Endodermal cell (in vitro differentiated cells): ENCODE measurements at regions not wholly inside any gene's neighbourhood (a gene's known extent, or its start where the extent isn't known, plus 50 kb on each side); places are given as distances from the start of the nearest gene placed in this dataset.

Experiments used
- DNase-seq: peaks from one replicate; pipeline ENCODE4 v3.0.0-alpha.2; 2017
- H3K27ac ChIP-seq: 2 replicates; pipeline ENCODE4 v1.5.1; 2013; ENCODE audit warnings: mild to moderate bottlenecking, low read depth, low read length, moderate library complexity
- H3K27me3 ChIP-seq: 2 replicates; pipeline ENCODE4 v1.6.1; 2013; ENCODE audit warnings: mild to moderate bottlenecking, low read length, moderate library complexity; ENCODE audit not compliant: insufficient read depth, control insufficient read depth, poor library complexity, severe bottlenecking
- H3K36me3 ChIP-seq: 2 replicates; pipeline ENCODE4 v1.7.0; 2013; ENCODE audit warnings: mild to moderate bottlenecking, low read length, moderate library complexity; ENCODE audit not compliant: control insufficient read depth, insufficient read depth
- H3K4me1 ChIP-seq: one replicate; pipeline ENCODE4 v1.7.0; 2013; ENCODE audit warnings: low read length; ENCODE audit not compliant: control insufficient read depth, insufficient read depth
- H3K4me3 ChIP-seq: 2 replicates; pipeline ENCODE4 v1.5.1; 2013; ENCODE audit warnings: mild to moderate bottlenecking, low read length, moderate library complexity
- H3K9ac ChIP-seq: 2 replicates; pipeline ENCODE4 v1.6.1; 2013; ENCODE audit warnings: mild to moderate bottlenecking, low read length, moderate library complexity; ENCODE audit not compliant: poor library complexity, severe bottlenecking; ENCODE audit errors: extremely low read depth
- H3K9me3 ChIP-seq: 2 replicates; pipeline ENCODE4 v1.6.1; 2013; ENCODE audit warnings: mild to moderate bottlenecking, low read length, moderate library complexity; ENCODE audit not compliant: control insufficient read depth
- H3K27ac Mint-ChIP-seq: 2 replicates; pipeline ENCODE4 v1.8.0; 2020; ENCODE audit warnings: mixed read lengths
- H3K27me3 Mint-ChIP-seq: 2 replicates; pipeline ENCODE4 v1.8.0; 2021; ENCODE audit warnings: mild to moderate bottlenecking, mixed read lengths; ENCODE audit not compliant: insufficient read depth
- H3K36me3 Mint-ChIP-seq: 2 replicates; pipeline ENCODE4 v1.8.0; 2020; ENCODE audit warnings: low read depth, mixed read lengths
- H3K4me1 Mint-ChIP-seq: 2 replicates; pipeline ENCODE4 v1.8.0; 2020; ENCODE audit warnings: mixed read lengths
- H3K4me3 Mint-ChIP-seq: 2 replicates; pipeline ENCODE4 v1.8.0; 2020; ENCODE audit warnings: mild to moderate bottlenecking, moderate library complexity, mixed read lengths
- H3K9me3 Mint-ChIP-seq: 2 replicates; pipeline ENCODE4 v1.8.0; 2020; ENCODE audit warnings: mild to moderate bottlenecking, mixed read lengths
- CTCF ChIP-seq: fragments of 200-600 bp; sonication (generic); conservative IDR thresholded peaks from 2 replicates; pipeline ENCODE4 v1.5.0; 2021; ENCODE audit warnings: antibody characterized with exemption, mild to moderate bottlenecking
- WGBS, 2 experiments: methylation state at CpG; one replicate each; pipeline versions ENCODE4 v1.1.5 to v1.1.7; 2013; ENCODE audit warnings: missing lambda C conversion rate in 2 of 2, mixed read lengths in 1 of 2; ENCODE audit not compliant: insufficient coverage in 1 of 2, insufficient read length in 1 of 2; 5-methylcytosine and 5-hydroxymethylcytosine counted together

DNA sequence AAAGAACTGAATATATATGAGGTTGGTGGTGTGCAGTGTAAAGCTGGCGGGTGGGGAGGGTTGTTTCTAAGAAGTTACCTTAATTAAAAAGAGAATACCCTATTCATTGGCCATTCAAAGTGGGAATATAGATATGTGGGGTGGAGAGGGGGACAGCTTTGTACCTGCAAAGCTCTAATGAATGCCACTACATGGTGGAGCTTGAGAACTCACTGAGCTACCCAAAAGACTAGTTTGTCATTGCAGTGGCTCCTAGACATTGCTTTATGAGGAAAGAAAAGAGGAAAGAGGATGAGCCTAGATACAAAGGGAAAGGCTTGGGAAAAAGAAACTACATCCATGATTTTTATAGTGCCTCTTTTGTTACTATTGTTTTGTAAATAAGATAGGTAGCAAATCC is 209.9 kb upstream of the SPRY1 start:
- Mint-ChIP-seq H3K4me1 (no peaks in the 10 kb centered on the region), H3K27ac (no peak overlapping the region), H3K4me3 (no peak overlapping the region), H3K36me3 (no peaks in the 10 kb centered on the region), H3K9me3 (peaks cover 2% of the 10 kb centered on the region), H3K27me3 (no peaks in the 10 kb centered on the region)
- H3K9ac ChIP-seq, result no peak overlapping the region
- no peaks in the 10 kb centered on the region for H3K36me3 ChIP-seq
- H3K27me3 ChIP-seq, result no peaks in the 10 kb centered on the region
- DNase-seq, result no peak
- no peaks in the 10 kb centered on the region for H3K9me3 ChIP-seq
- no peak for TF ChIP-seq CTCF
- WGBS, 2 experiments, result 69 to 100% methylated on average over 1 of the region's 1 CpG
- H3K4me1 ChIP-seq, result no peaks in the 10 kb centered on the region
- H3K4me3 ChIP-seq, result no peak overlapping the region
- H3K27ac ChIP-seq, result no peak overlapping the region

GRCh38 chr4:123190176-123190575 is 206.4 kb upstream of the SPRY1 start:
- Histone ChIP-seq H3K27me3 (no peaks in the 10 kb centered on the region), H3K9me3 (no peaks in the 10 kb centered on the region), H3K4me3 (no peak overlapping the region), H3K36me3 (no peaks in the 10 kb centered on the region), H3K9ac (no peak overlapping the region), H3K4me1 (no peaks in the 10 kb centered on the region), H3K27ac (no peak overlapping the region)
- H3K27me3 Mint-ChIP-seq, result no peaks in the 10 kb centered on the region
- 91 to 93% methylated on average over 4 to 5 of the region's 5 CpGs for WGBS, 2 experiments
- no peak for TF ChIP-seq CTCF
- no peaks in the 10 kb centered on the region for H3K9me3 Mint-ChIP-seq
- H3K4me1 Mint-ChIP-seq, result no peaks in the 10 kb centered on the region
- H3K27ac Mint-ChIP-seq, result no peak overlapping the region
- no peak for DNase-seq
- H3K36me3 Mint-ChIP-seq, result no peaks in the 10 kb centered on the region
- no peak overlapping the region for H3K4me3 Mint-ChIP-seq

GRCh38 chr4:123191728-123192127 is 204.9 kb upstream of the SPRY1 start:
- Histone ChIP-seq H3K4me1 (no peaks in the 10 kb centered on the region), H3K27me3 (no peaks in the 10 kb centered on the region), H3K9ac (no peak overlapping the region), H3K36me3 (no peaks in the 10 kb centered on the region), H3K27ac (no peak overlapping the region), H3K9me3 (no peaks in the 10 kb centered on the region), H3K4me3 (no peak overlapping the region)
- Mint-ChIP-seq H3K27me3 (no peaks in the 10 kb centered on the region), H3K36me3 (peaks cover 2% of the 10 kb centered on the region), H3K4me3 (no peak overlapping the region), H3K4me1 (no peaks in the 10 kb centered on the region), H3K9me3 (no peaks in the 10 kb centered on the region), H3K27ac (no peak overlapping the region)
- no peak for TF ChIP-seq CTCF
- WGBS, 2 experiments, result 83 to 100% methylated on average over 1 of the region's 2 CpGs
- DNase-seq, result no peak
